ENCODE measurements at regions not wholly inside any gene's neighbourhood (a gene's known extent, or its start where the extent isn't known, plus 50 kb on each side); places are given as distances from the start of the nearest gene placed in this dataset.

- DNase-seq (ENCODE audit: insufficient read length, low spot score) (no peak), FAIRE-seq (no peak)
- no peak for TF ChIP-seq POLR2A (IDR thresholded peaks at IDR 0.05; ENCODE audit: low read depth, low read length)
- no peak for TF ChIP-seq POLR2AphosphoS5 (IDR thresholded peaks at IDR 0.05; ENCODE audit: low read depth, low read length)
- no peak for TF ChIP-seq SPI1 (IDR thresholded peaks at IDR 0.05; ENCODE audit: low read depth, low read length)
- TF ChIP-seq TAF1 (IDR thresholded peaks at IDR 0.05; ENCODE audit: low read depth, low read length): no peak
- TF ChIP-seq POU2F2 (IDR thresholded peaks at IDR 0.05; ENCODE audit: low read depth, low read length): no peak
- no peak for TF ChIP-seq PAX5 (IDR thresholded peaks at IDR 0.05; ENCODE audit: insufficient read depth, low read length, severe bottlenecking)
Measured at GRCh38 chrX:150165776-150166610, 197.1 kb upstream of the MAMLD1 start.

- TF ChIP-seq TAF1 (IDR thresholded peaks at IDR 0.05; ENCODE audit: low read depth, low read length) (no peak), POLR2AphosphoS5 (IDR thresholded peaks at IDR 0.05; ENCODE audit: low read depth, low read length) (no peak), SPI1 (IDR thresholded peaks at IDR 0.05; ENCODE audit: low read depth, low read length) (no peak), POU2F2 (IDR thresholded peaks at IDR 0.05; ENCODE audit: low read depth, low read length) (no peak), POLR2A (IDR thresholded peaks at IDR 0.05; ENCODE audit: low read depth, low read length) (no peak), PAX5 (IDR thresholded peaks at IDR 0.05; ENCODE audit: insufficient read depth, low read length, severe bottlenecking) (no peak)
- no peak for DNase-seq (ENCODE audit: insufficient read length, low spot score)
- FAIRE-seq: no peak
Measured at GRCh38 chrX:150167482-150168324, 195.4 kb upstream of the MAMLD1 start.

- no peak for TF ChIP-seq POLR2A (IDR thresholded peaks at IDR 0.05; ENCODE audit: low read depth, low read length)
- FAIRE-seq: no peak
- no peak for DNase-seq (ENCODE audit: insufficient read length, low spot score)
Measured at GRCh38 chrX:150182161-150182560, 181.0 kb upstream of the MAMLD1 start.

GRCh38 chrX:150184491-150184890, 178.6 kb upstream of the MAMLD1 start:
- no peak for TF ChIP-seq POLR2A (IDR thresholded peaks at IDR 0.05; ENCODE audit: low read depth, low read length)
- no peak for TF ChIP-seq TAF1 (IDR thresholded peaks at IDR 0.05; ENCODE audit: low read depth, low read length)
- no peak for TF ChIP-seq POU2F2 (IDR thresholded peaks at IDR 0.05; ENCODE audit: low read depth, low read length)
- TF ChIP-seq PAX5 (IDR thresholded peaks at IDR 0.05; ENCODE audit: insufficient read depth, low read length, severe bottlenecking): no peak
- TF ChIP-seq SPI1 (IDR thresholded peaks at IDR 0.05; ENCODE audit: low read depth, low read length): no peak
- TF ChIP-seq POLR2AphosphoS5 (IDR thresholded peaks at IDR 0.05; ENCODE audit: low read depth, low read length): no peak

GRCh38 chrX:150185766-150186165, 177.4 kb upstream of the MAMLD1 start:
- DNase-seq (ENCODE audit: insufficient read length, low spot score): no peak
- TF ChIP-seq PAX5 (IDR thresholded peaks at IDR 0.05; ENCODE audit: insufficient read depth, low read length, severe bottlenecking): no peak
- TF ChIP-seq POU2F2 (IDR thresholded peaks at IDR 0.05; ENCODE audit: low read depth, low read length): no peak
- no peak for TF ChIP-seq POLR2AphosphoS5 (IDR thresholded peaks at IDR 0.05; ENCODE audit: low read depth, low read length)
- TF ChIP-seq TAF1 (IDR thresholded peaks at IDR 0.05; ENCODE audit: low read depth, low read length): no peak
- no peak for TF ChIP-seq SPI1 (IDR thresholded peaks at IDR 0.05; ENCODE audit: low read depth, low read length)
- FAIRE-seq: no peak

More at GRCh38 chrX:150184491-150184890, 178.6 kb upstream of the MAMLD1 start:
- no peak for FAIRE-seq
- no peak for DNase-seq (ENCODE audit: insufficient read length, low spot score)

- TF ChIP-seq POLR2AphosphoS5 (IDR thresholded peaks at IDR 0.05; ENCODE audit: low read depth, low read length): no peak
- no peak for TF ChIP-seq PAX5 (IDR thresholded peaks at IDR 0.05; ENCODE audit: insufficient read depth, low read length, severe bottlenecking)
- no peak for TF ChIP-seq POU2F2 (IDR thresholded peaks at IDR 0.05; ENCODE audit: low read depth, low read length)
- TF ChIP-seq TAF1 (IDR thresholded peaks at IDR 0.05; ENCODE audit: low read depth, low read length): no peak
- TF ChIP-seq POLR2A (IDR thresholded peaks at IDR 0.05; ENCODE audit: low read depth, low read length): no peak
- no peak for TF ChIP-seq SPI1 (IDR thresholded peaks at IDR 0.05; ENCODE audit: low read depth, low read length)
- DNase-seq (ENCODE audit: insufficient read length, low spot score): no peak
- no peak for FAIRE-seq
Measured at GRCh38 chrX:150192816-150193215, 170.3 kb upstream of the MAMLD1 start.

- DNase-seq (ENCODE audit: insufficient read length, low spot score) (no peak), FAIRE-seq (no peak)
- TF ChIP-seq POU2F2 (IDR thresholded peaks at IDR 0.05; ENCODE audit: low read depth, low read length): no peak
- TF ChIP-seq SPI1 (IDR thresholded peaks at IDR 0.05; ENCODE audit: low read depth, low read length): no peak
- no peak for TF ChIP-seq PAX5 (IDR thresholded peaks at IDR 0.05; ENCODE audit: insufficient read depth, low read length, severe bottlenecking)
- no peak for TF ChIP-seq POLR2A (IDR thresholded peaks at IDR 0.05; ENCODE audit: low read depth, low read length)
- TF ChIP-seq POLR2AphosphoS5 (IDR thresholded peaks at IDR 0.05; ENCODE audit: low read depth, low read length): no peak
- TF ChIP-seq TAF1 (IDR thresholded peaks at IDR 0.05; ENCODE audit: low read depth, low read length): no peak
Measured at GRCh38 chrX:150196285-150196684, 166.8 kb upstream of the MAMLD1 start.

- TF ChIP-seq POLR2AphosphoS5 (IDR thresholded peaks at IDR 0.05; ENCODE audit: low read depth, low read length) (no peak), PAX5 (IDR thresholded peaks at IDR 0.05; ENCODE audit: insufficient read depth, low read length, severe bottlenecking) (no peak), POU2F2 (IDR thresholded peaks at IDR 0.05; ENCODE audit: low read depth, low read length) (no peak), TAF1 (IDR thresholded peaks at IDR 0.05; ENCODE audit: low read depth, low read length) (no peak), SPI1 (IDR thresholded peaks at IDR 0.05; ENCODE audit: low read depth, low read length) (no peak), POLR2A (IDR thresholded peaks at IDR 0.05; ENCODE audit: low read depth, low read length) (no peak)
- FAIRE-seq (no peak), DNase-seq (ENCODE audit: insufficient read length, low spot score) (no peak)
Measured at GRCh38 chrX:150197388-150197787, 165.7 kb upstream of the MAMLD1 start.

GRCh38 chrX:150198776-150199175, 164.3 kb upstream of the MAMLD1 start:
- FAIRE-seq (no peak), DNase-seq (ENCODE audit: insufficient read length, low spot score) (no peak)
- TF ChIP-seq POLR2A (IDR thresholded peaks at IDR 0.05; ENCODE audit: low read depth, low read length) (no peak), SPI1 (IDR thresholded peaks at IDR 0.05; ENCODE audit: low read depth, low read length) (no peak), POLR2AphosphoS5 (IDR thresholded peaks at IDR 0.05; ENCODE audit: low read depth, low read length) (no peak), TAF1 (IDR thresholded peaks at IDR 0.05; ENCODE audit: low read depth, low read length) (no peak), POU2F2 (IDR thresholded peaks at IDR 0.05; ENCODE audit: low read depth, low read length) (no peak), PAX5 (IDR thresholded peaks at IDR 0.05; ENCODE audit: insufficient read depth, low read length, severe bottlenecking) (no peak)
